Stimulated activated CD8-positive, alpha-beta memory T cell treated with anti-CD3 and anti-CD28 coated beads, Interleukin-15, amount 100 ng/mL, for 4 hours (primary cell): ENCODE measurements at regions not wholly inside any gene's neighbourhood (a gene's known extent, or its start where the extent isn't known, plus 50 kb on each side); places are given as distances from the start of the nearest gene placed in this dataset.

Experiments
- DNase-seq, 2 donors: peaks; one replicate each; pipeline ENCODE4 v3.0.0-alpha.2; 2020; ENCODE audit warnings: low read depth in 2 of 2

- no peak for DNase-seq
Measured at GRCh38 chr7:114856625-114857024, 65.3 kb upstream of the MDFIC start.

GRCh38 chr7:114857605-114858004 lies 64.3 kb upstream of the MDFIC start:
- DNase-seq = no peak

- no peak for DNase-seq
Measured at GRCh38 chr7:114859477-114859876, 62.4 kb upstream of the MDFIC start.

GRCh38 chr7:114860206-114860605 lies 61.7 kb upstream of the MDFIC start:
- DNase-seq = no peak

GRCh38 chr7:114862406-114862805 lies 59.5 kb upstream of the MDFIC start:
- no peak for DNase-seq

- DNase-seq = no peak
Measured at GRCh38 chr7:114864278-114864677, 57.6 kb upstream of the MDFIC start.

GRCh38 chr7:114865564-114865963 lies 56.3 kb upstream of the MDFIC start:
- DNase-seq = peak; percentile 23 to 42
